ENCODE measurements at regions not wholly inside any gene's neighbourhood (a gene's known extent, or its start where the extent isn't known, plus 50 kb on each side); places are given as distances from the start of the nearest gene placed in this dataset.
A peak's percentile ranks its signal among the peaks of the same experiment; 100 is the strongest.

- DNase-seq = no peak
Measured at GRCh38 chr5:168042284-168043068, 249.0 kb upstream of the WWC1 start.

- DNase-seq = no peak
Measured at GRCh38 chr5:168046163-168046562, 245.3 kb upstream of the WWC1 start.

GRCh38 chr5:168047043-168047668 is 244.3 kb upstream of the WWC1 start:
- DNase-seq = peak in 1 of 2 donors; percentile 18

GRCh38 chr5:168047669-168048111 is 243.8 kb upstream of the WWC1 start:
- DNase-seq = peak in 1 of 2 donors; percentile 18

- no peak for DNase-seq
Measured at GRCh38 chr5:168048486-168048885, 243.0 kb upstream of the WWC1 start.

- no peak for DNase-seq
Measured at GRCh38 chr5:168052686-168053085, 238.8 kb upstream of the WWC1 start.

- no peak for DNase-seq
Measured at GRCh38 chr5:168054091-168054490, 237.4 kb upstream of the WWC1 start.

GRCh38 chr5:168055141-168055683 is 236.2 kb upstream of the WWC1 start:
- no peak for DNase-seq

- no peak for DNase-seq
Measured at GRCh38 chr5:168055961-168056360, 235.5 kb upstream of the WWC1 start.

GRCh38 chr5:168056499-168057182 is 234.8 kb upstream of the WWC1 start:
- DNase-seq = no peak

- no peak for DNase-seq
Measured at GRCh38 chr5:168057905-168058304, 233.5 kb upstream of the WWC1 start.

GRCh38 chr5:168059131-168059530 is 232.3 kb upstream of the WWC1 start:
- DNase-seq = no peak

GRCh38 chr5:168062239-168062638 is 229.2 kb upstream of the WWC1 start:
- no peak for DNase-seq

- no peak for DNase-seq
Measured at GRCh38 chr5:168064457-168064856, 227.0 kb upstream of the WWC1 start.

- no peak for DNase-seq
Measured at GRCh38 chr5:168064933-168065622, 226.4 kb upstream of the WWC1 start.

- no peak for DNase-seq
Measured at GRCh38 chr5:168066536-168067208, 224.8 kb upstream of the WWC1 start.

- DNase-seq = no peak
Measured at GRCh38 chr5:168070761-168071160, 220.7 kb upstream of the WWC1 start.

- DNase-seq = no peak
Measured at GRCh38 chr5:168072665-168073064, 218.8 kb upstream of the WWC1 start.

GRCh38 chr5:168073311-168073710 is 218.1 kb upstream of the WWC1 start:
- no peak for DNase-seq

- DNase-seq = no peak
Measured at GRCh38 chr5:168073991-168074800, 217.2 kb upstream of the WWC1 start.

GRCh38 chr5:168075387-168075786 is 216.1 kb upstream of the WWC1 start:
- no peak for DNase-seq
